MM.1S (cell line): ENCODE measurements at regions not wholly inside any gene's neighbourhood (a gene's known extent, or its start where the extent isn't known, plus 50 kb on each side); places are given as distances from the start of the nearest gene placed in this dataset.
A peak's percentile ranks its signal among the peaks of the same experiment; 100 is the strongest.

ENCODE experiments used
- DNase-seq: peaks from one replicate; pipeline ENCODE4 v3.0.0-alpha.2; 2015
- H2AFZ ChIP-seq: fragments of 300-600 bp; sonication (generic); 2 replicates; pipeline ENCODE4 v1.6.0; 2016; ENCODE audit warnings: antibody characterized with exemption, low read length
- H3F3A ChIP-seq: fragments of 300-600 bp; sonication (generic); 2 replicates; pipeline ENCODE4 v1.6.1; 2016; ENCODE audit warnings: mild to moderate bottlenecking, antibody characterized with exemption, low read length, moderate library complexity, mixed read lengths; ENCODE audit not compliant: insufficient read depth
- H3K27ac ChIP-seq: fragments of 300-600 bp; sonication (generic); 2 replicates; pipeline ENCODE4 v1.5.1; 2016; ENCODE audit warnings: mild to moderate bottlenecking, low read length
- H3K27me3 ChIP-seq: fragments of 300-600 bp; sonication (generic); replicated peaks from 2 replicates; pipeline ENCODE4 v1.6.0; 2016; ENCODE audit warnings: low read length; ENCODE audit not compliant: insufficient read depth
- H3K36me3 ChIP-seq: fragments of 300-600 bp; sonication (generic); replicated peaks from 2 replicates; pipeline ENCODE4 v1.6.1; 2016; ENCODE audit warnings: mild to moderate bottlenecking, low read length, mixed read lengths; ENCODE audit not compliant: insufficient read depth
- H3K4me1 ChIP-seq: fragments of 300-600 bp; sonication (generic); 2 replicates; pipeline ENCODE4 v1.6.1; 2016; ENCODE audit warnings: low read length, mixed read lengths
- H3K4me2 ChIP-seq: fragments of 300-600 bp; sonication (generic); 2 replicates; pipeline ENCODE4 v1.6.0; 2016; ENCODE audit warnings: low read depth, low read length
- H3K4me3 ChIP-seq: fragments of 300-600 bp; sonication (generic); 2 replicates; pipeline ENCODE4 v1.5.1; 2016; ENCODE audit warnings: low read length, mixed read lengths
- H3K79me2 ChIP-seq: fragments of 300-600 bp; sonication (generic); 2 replicates; pipeline ENCODE4 v1.6.1; 2016; ENCODE audit warnings: mixed run types, low read length, mixed read lengths
- H3K9ac ChIP-seq: fragments of 300-600 bp; sonication (generic); 2 replicates; pipeline ENCODE4 v1.6.1; 2016; ENCODE audit warnings: low read length, mixed read lengths
- H3K9me2 ChIP-seq: fragments of 300-600 bp; sonication (generic); replicated peaks from 2 replicates; pipeline ENCODE4 v1.6.1; 2016; ENCODE audit warnings: mild to moderate bottlenecking, low read length, mixed read lengths; ENCODE audit not compliant: insufficient read depth
- H3K9me3 ChIP-seq: fragments of 300-600 bp; sonication (generic); replicated peaks from 2 replicates; pipeline ENCODE4 v1.6.1; 2016; ENCODE audit warnings: mild to moderate bottlenecking, low read length, mixed read lengths; ENCODE audit not compliant: insufficient read depth
- H4K20me1 ChIP-seq: fragments of 300-600 bp; sonication (generic); 2 replicates; pipeline ENCODE4 v1.6.1; 2016; ENCODE audit warnings: mild to moderate bottlenecking, low read length, moderate library complexity, mixed read lengths; ENCODE audit not compliant: insufficient read depth
- CTCF ChIP-seq: fragments of 300-600 bp; sonication (generic); IDR thresholded peaks from 2 replicates; pipeline ENCODE4 v1.5.1; 2016; ENCODE audit warnings: antibody characterized with exemption, low read length, mixed read lengths
- EZH2 ChIP-seq: fragments of 300-600 bp; sonication (generic); optimal IDR thresholded peaks from 2 replicates; pipeline ENCODE3; 2017; ENCODE audit warnings: low read depth, mild to moderate bottlenecking, antibody characterized with exemption, low read length, mixed read lengths
- EZH2phosphoT487 ChIP-seq: fragments of 300-600 bp; sonication (generic); IDR thresholded peaks from 2 replicates; pipeline ENCODE4 v1.6.1; 2018; ENCODE audit warnings: antibody characterized with exemption, low read length

- Histone ChIP-seq H3K27ac (no peak overlapping the region), H2AFZ (no peak overlapping the region), H3F3A (no peaks in the 10 kb centered on the region), H3K4me3 (no peak overlapping the region), H3K4me2 (no peak overlapping the region), H3K4me1 (no peaks in the 10 kb centered on the region), H3K9me3 (no peaks in the 10 kb centered on the region), H3K9me2 (no peaks in the 10 kb centered on the region), H3K27me3 (no peaks in the 10 kb centered on the region), H3K79me2 (no peaks in the 10 kb centered on the region), H4K20me1 (no peaks in the 10 kb centered on the region), H3K9ac (no peak overlapping the region), H3K36me3 (no peaks in the 10 kb centered on the region)
- TF ChIP-seq CTCF (peak; percentile 88), EZH2 (no peak)
- peak; percentile 53 for DNase-seq
Observed at GRCh38 chr16:6081320-6081976, 983.9 kb upstream of the EEF2KMT start.

GRCh38 chr16:6076631-6077030, 979.0 kb upstream of the EEF2KMT start:
- H3K79me2 ChIP-seq: no peaks in the 10 kb centered on the region
- no peak overlapping the region for H3K4me2 ChIP-seq
- no peaks in the 10 kb centered on the region for H3K36me3 ChIP-seq
- no peak overlapping the region for H3K4me3 ChIP-seq
- TF ChIP-seq EZH2: no peak
- TF ChIP-seq CTCF: no peak
- TF ChIP-seq EZH2phosphoT487: no peak
- no peak overlapping the region for H3K27ac ChIP-seq
- H3K27me3 ChIP-seq: no peaks in the 10 kb centered on the region
- no peaks in the 10 kb centered on the region for H3K4me1 ChIP-seq
- no peak overlapping the region for H2AFZ ChIP-seq
- H3K9ac ChIP-seq: no peak overlapping the region
- no peaks in the 10 kb centered on the region for H3F3A ChIP-seq
- DNase-seq: no peak
- H4K20me1 ChIP-seq: no peaks in the 10 kb centered on the region
- no peaks in the 10 kb centered on the region for H3K9me2 ChIP-seq
- H3K9me3 ChIP-seq: no peaks in the 10 kb centered on the region

GRCh38 chr16:6068063-6068462, 970.5 kb upstream of the EEF2KMT start:
- H3K79me2 ChIP-seq: no peaks in the 10 kb centered on the region
- no peak overlapping the region for H3K4me3 ChIP-seq
- H3K4me2 ChIP-seq: no peak overlapping the region
- H3K27me3 ChIP-seq: no peaks in the 10 kb centered on the region
- no peaks in the 10 kb centered on the region for H3K9me2 ChIP-seq
- H3K27ac ChIP-seq: no peak overlapping the region
- TF ChIP-seq EZH2 (no peak), EZH2phosphoT487 (no peak), CTCF (no peak)
- no peaks in the 10 kb centered on the region for H3K4me1 ChIP-seq
- H3K9ac ChIP-seq: no peak overlapping the region
- no peaks in the 10 kb centered on the region for H3K9me3 ChIP-seq
- H4K20me1 ChIP-seq: no peaks in the 10 kb centered on the region
- no peak overlapping the region for H2AFZ ChIP-seq
- no peak for DNase-seq
- H3K36me3 ChIP-seq: no peaks in the 10 kb centered on the region
- no peaks in the 10 kb centered on the region for H3F3A ChIP-seq
